HG03066 (cell line): ENCODE measurements at regions not wholly inside any gene's neighbourhood (a gene's known extent, or its start where the extent isn't known, plus 50 kb on each side); places are given as distances from the start of the nearest gene placed in this dataset.

Experiments
- ATAC-seq: cut with Tn5 transposase; IDR thresholded peaks from one replicate; pipeline ENCODE4 v1.9.1; 2021; ENCODE audit warnings: low read depth; ENCODE audit not compliant: unreplicated experiment

DNA sequence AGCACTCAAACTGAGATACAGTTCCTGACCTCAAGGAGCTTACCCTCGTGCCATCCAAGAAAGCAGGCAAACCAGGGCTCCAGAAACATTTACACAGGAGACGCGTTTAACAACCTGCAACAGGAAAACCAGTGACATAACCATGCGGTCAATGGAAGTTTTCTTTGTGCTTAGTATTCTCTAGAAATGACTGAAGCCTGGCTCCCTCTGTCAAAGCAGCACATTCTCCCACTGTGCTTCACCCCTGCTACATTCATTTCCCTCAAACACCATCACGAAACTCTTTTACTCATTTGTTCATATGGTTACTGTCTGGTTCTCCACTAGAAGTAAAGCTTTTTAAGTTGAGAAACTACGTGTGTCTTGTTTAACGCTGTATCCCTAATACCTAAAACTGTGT lies 161.3 kb upstream of the CCND2 start:
- no peak for ATAC-seq

DNA sequence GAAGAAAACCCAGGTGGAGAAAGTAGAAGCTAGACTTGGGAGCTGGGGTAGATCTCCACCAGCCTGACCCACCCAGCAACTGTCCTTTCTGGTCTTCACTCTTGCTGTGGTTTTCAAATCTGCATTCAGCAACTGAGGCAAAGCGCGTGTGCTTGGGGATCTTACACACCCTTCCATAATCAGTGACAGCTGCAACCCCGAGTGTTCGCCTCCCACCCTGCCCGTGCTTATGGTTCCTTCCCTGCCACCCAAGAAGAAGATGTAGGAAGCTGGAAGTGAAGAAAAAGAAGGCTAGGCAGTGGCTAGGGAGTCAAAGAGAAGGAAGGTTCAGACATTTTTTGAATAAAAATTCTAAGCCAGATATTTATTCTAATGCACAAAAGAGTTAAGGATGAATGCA lies 162.6 kb upstream of the CCND2 start:
- no peak for ATAC-seq

DNA sequence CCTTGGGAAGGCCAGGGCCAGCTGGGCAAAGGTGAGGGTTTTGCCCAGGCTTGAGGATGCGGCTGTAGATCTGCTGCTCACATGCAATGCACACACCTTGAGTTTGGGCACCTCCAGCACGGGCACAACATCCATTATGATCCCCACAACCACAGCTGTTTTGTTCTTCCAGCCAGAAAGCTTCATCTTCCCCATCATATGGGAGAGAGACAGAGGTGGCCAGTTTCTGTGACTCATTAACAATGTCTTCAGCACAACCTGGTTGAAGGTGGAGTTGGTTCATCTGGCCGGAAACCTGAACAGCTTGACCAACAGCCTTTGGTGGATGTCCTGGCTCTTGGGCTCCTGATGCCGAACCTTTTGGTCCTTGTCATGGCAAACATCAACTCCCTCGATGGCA lies 163.7 kb upstream of the CCND2 start:
- no peak for ATAC-seq

DNA sequence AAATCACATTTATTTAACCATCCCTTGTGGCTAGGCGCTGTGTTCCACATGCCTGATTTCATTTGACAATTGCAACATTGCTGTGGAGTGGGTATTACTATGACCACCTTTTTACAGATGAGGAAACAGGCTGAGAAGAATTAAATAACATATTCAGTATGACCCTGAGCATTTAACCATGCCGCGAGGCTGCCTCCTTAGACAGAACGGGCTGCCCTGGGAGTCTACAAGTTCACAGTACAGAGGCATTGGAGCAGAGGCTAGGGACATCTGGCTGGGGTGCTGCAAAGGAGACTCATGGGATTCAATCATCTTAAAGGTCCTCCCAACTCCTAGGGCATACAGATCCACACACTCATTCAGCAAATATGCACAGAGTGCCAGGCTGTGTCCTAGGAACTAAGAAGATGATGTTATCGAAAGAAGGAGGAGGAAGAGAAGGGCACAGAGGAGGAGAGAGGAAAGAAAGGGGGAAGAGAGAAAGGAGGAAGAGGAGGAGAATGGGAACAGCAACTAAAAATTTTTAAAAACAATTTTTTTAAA lies 164.7 kb upstream of the CCND2 start:
- ATAC-seq: no peak

DNA sequence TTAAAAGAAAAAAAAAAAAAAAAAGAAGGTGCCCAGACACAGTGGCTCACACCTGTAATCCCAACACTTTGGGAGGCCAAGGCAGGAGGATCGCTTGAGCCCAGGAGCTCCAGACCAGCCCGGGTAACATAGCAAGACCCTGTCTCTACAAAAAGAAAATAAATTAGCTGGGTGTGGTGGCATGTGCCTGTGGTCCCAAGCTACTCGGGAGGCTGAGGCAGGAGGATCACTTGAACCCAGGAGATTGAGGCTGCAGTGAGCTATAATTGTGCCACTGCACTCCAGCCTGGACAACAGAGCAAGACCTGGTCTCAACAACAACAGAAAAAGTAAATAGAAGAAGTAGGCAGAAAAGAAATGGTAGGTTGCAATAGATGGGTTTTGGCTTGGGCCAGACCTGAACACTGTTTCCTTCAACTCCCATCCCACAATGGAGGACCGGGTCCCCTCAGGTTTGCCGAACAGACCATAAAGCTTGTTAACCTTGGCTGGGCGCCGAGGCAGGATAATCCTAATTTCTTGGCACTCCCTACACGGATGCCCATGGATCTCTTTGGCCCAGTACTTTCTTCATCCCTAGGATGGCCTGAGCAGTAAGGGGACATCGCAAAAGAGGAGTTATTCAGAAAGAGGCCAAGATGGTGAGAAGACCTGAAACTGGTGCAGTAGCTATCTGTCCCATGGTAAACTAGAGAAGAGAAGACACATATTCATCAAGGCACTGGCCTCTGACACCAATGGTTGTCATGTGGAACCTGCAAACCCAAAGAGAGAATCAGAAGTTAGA lies 165.5 kb upstream of the CCND2 start:
- ATAC-seq: no peak

DNA sequence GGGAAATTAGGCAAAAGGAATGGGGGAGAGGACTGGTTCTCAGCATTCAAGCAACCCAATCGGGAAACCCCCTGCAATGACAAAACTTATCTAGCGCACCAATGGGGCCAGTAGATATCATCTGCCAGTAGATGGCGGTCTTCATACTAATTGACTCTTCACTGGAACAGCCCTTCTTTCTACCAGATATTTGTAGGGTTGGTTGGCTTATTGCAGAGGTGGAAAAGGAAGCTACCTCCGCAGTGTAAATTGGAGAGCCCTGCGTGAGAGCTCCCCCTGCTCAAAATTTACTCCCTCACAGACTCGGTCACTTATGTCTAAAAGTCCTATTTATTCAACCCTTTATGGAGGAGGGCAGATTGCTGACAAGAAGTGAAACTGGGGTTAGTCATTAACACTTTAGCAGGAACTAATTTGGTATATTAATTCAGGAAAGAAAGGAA lies 166.1 kb upstream of the CCND2 start:
- peak; percentile 79 for ATAC-seq

DNA sequence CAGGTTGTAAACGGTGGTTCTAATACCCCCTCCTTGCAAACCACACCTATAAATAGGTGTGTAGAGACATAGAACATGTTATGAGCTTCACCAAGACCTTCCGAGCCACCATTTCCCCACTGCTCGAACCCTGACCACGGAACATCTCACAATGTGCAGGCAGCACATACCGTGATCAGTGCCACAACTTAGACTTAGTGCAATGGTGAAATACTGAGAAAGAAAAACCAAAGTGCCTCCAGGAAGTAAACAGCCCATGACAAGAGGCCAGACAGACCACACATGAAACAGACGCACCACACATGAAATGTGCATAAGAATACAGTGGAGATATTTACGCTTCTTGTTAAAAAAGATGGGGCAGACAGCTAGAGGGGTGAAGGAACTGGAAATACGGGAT lies 166.9 kb upstream of the CCND2 start:
- no peak for ATAC-seq

DNA sequence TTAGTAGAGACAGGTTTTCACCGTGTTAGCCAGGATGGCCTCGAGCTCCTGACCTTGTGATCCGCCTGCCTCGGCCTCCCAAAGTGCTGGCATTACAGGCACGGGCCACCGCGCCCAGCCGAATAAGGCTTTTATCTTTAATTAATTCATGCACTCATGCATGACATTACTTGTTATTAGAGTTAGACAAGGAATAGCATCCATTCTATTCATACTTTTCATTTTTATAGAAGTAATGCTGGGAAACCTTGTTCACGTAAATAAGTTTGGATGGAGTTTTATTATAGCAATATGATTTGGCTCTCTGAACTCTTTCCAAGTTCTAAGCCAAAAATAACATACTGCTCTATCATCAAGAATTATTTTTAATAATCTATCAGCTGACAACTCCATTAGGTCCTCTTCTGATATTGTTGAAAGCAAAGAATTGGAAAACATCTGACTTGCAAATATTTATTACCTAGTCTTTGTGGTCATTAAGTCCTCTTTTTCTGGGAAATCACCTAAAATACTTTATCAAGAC lies 168.8 kb upstream of the CCND2 start:
- ATAC-seq: no peak

DNA sequence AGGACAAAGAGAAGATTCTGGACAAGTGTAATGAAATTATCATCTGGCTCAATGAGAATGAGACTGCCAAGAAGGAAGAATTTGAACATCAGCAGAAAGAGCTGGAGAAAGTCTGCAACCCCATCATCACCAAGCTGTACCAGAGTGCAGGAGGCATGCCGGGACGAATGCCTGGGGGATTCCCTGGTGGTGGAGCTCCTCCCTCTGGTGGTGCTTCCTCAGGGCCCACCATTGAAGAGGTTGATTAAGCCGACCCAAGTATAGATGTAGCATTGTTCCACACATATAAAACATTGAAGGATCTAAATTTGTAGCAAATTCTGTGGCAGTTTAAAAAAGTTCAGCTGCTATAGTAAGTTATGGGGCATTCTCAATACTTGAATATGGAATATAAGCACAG lies 174.3 kb upstream of the CCND2 start:
- no peak for ATAC-seq

DNA sequence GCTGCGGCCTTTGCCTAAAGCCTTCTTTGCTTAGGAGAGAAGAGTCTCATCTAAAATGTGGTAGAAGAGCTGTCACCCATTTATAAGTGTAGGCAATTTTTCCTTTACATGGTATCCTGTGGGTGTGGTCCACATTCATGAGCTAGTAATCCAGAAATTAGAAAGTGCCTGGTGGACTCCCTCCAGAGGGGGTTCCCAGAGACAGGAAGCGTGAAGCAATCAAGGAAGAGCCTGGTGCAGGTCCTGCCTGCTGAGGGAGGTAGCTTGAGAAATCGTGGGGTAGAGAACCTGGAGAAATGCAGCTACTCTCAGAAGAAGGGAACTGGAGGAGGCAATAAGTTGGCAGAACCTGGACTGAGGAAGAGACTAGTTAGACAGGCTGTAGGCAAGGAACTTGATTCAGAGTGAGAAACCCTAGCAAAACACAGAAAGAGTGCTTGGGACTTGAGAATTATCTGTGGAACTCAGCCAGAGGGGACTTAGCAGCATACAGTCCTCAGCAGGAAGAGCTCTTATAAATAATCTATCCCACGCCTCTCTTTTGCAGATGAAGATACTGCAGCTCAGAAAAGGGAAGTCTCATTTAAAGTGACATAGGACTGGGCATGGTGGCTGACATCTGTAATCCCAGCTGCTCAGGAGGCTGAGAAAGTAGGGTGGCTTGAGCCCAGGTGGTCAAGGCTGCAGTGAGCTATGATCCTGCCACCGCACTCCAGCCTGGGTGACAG lies 182.4 kb upstream of the CCND2 start:
- no peak for ATAC-seq

DNA sequence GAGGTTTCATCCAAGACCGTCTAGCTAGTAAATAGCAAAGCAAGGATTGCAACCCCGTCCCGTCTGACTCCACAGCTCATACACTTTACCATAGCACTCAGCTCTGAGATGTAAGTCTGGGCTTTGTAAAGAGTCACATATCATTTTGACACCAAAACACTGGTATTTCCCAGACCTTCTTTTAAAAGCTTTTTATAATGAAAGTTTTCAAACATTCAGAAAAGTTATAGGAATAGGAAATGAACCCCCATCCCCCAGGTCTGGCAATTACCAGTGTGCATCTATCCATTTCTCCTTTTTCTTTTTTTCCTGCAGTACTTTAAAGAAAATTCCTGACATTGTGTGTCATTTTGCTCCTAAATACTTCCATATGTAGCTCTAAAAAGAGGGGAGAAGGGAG lies 183.6 kb upstream of the CCND2 start:
- ATAC-seq: no peak

DNA sequence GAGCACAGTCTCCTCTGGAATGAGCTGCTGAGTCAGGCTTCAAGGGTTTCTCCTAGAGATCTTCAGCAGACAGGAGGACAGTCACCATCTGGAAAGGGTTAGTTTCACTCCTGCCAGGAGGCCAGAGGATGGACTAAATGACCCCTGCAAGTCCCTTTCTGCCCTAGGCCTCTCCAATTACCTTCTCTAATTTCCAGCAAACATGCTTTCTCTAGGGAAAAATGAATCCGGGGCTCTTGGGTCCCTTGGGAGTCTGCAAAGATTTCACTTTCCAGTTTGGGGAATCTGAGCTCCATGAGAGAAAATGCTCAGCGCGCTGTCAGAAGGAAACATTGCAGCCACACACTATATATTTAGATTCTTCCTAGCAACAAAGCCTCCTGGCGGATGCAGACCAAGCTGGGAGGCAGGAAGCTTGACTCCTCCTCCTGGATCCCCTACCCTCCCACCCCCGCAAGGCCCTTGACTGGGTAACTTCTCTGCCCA lies 184.4 kb upstream of the CCND2 start:
- no peak for ATAC-seq

DNA sequence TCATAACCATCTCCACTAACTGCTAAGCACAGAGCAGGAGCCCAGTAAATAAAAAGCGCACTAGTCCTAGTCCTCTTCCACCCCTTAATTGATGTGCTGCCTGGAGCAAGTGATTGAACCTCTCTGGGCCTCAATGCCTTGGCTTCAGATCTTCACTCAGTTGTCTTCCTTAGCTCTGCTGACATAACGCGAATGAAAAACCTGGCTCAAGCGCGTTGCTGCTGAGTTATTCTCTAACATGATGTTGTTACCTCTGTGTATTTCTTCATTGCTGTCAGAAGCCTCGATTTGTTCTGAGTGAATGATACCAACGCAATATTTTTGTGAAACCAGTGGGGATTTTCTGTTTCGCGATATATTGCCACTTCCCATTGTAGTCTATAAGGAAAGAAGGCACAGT lies 185.1 kb upstream of the CCND2 start:
- ATAC-seq: no peak

DNA sequence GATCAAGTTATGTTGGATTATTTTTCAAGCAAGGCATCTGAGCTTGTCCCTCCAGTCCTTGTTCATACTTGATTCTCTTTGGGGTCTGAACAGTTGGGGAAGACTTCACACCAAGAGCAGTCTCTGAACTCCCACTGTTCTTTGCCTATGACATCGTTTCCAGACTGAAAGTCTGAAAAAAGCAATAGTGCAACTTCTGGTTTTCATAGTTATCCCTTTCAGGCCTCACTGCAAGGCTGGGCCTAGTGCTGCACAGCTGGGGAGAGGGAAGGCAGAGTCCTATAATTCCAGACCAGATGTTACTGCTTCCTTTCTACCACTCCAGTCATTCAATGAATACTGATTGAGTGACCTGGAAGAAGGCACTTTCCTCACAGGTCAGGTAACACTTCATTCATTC lies 187.1 kb upstream of the CCND2 start:
- ATAC-seq: no peak

DNA sequence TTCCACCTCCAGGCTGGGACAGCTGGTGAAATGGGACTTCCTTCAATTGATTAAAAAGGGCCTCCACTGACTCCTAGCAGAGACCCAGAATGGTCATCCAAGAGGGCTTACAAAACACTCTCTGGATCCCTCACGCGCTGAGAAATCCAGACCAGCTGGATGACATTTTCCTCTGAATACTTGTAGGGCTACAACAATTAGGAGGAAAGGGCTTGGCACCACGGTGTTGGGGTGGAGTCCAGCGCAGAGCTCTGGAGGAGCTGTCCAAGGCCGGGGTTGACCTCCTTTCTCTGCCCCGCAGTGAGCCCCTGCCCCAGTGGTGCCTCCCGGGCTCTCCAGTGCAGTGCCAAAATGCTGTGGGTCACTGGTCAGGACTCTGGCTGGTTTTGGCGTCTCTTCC lies 189.0 kb upstream of the CCND2 start:
- no peak for ATAC-seq

DNA sequence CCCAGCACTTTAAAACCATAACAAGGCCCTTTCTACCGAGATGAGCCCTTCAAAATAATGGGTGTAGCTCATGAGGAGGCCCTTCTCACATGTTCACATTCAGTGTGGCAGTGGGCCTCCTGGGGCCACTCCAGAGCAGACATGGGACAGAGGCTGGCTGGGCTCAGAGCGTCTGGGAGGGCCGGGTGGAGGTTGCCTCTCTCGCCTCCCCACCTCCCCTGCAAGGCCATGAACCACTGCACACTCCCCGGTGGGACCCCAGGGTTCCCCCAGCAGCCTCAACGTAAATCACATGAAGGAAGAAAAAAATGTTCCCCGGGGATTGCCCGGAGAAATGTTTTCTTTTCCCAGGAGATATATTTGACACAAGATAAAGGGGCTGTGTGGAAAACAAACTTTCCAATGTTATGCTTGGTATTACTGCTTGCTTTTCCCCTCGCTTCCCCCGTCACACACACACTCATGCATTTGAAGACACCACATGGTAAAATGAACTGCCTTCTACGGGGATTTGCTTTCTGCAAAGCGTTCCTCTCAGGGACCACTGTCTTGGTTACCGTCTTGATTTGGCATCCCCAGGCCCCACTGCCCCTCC lies 190.7 kb upstream of the CCND2 start:
- no peak for ATAC-seq

DNA sequence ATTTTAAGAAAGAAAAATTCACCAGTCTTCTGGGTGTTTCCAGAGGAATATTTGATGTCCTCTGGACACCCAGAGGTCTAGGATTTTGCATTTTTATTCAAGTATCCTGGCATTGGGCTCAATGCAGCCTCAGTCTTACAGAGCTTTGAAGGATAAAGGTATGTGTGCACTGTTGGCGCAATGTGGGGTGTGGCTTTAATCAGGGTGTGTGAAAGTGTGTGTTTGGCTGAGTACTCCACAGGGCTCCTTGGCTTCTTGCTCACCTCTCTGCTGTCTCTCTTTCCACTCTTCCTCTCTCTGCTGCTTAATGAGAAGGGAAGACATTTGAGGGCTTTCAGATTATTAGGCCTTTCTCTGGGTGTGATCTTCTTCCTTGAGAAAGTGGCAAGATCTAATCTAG lies 193.3 kb upstream of the CCND2 start:
- ATAC-seq: no peak

DNA sequence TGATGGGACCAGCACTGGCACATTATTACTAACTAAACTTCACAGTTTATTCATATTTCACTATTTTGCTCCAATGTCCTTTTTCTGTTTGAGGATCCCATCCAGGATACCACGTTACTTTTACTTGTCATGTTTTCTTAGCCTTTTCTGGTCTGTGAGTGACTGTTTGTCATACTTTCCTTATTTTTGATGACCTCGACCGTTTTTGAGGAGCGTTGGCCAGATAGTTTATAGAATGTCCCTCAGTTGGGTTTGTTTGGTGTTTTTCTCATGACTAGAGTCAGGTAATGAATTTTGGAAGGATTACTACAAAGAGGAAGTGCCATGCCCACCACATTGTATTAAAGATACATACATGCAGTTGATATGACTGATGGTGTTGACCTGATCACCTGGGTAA lies 199.4 kb upstream of the CCND2 start:
- no peak for ATAC-seq

DNA sequence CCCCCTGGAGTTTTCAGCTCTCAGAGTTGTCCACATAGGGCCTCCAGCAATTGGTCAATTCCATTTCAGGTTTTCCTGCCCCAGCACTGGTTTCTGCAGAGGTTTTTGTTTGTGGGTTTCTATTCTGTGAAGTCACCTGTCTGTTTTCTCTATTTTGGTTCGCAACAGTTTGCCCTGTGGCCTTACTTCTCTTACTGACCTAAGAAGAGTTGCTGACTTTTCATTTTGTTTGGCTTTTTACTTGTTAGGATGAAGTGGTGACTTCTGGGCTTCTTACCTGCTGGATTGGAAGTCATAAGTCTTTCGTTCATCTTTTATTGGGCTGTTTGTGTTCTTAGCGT lies 196.4 kb upstream of the PARP11 start:
- no peak for ATAC-seq

DNA sequence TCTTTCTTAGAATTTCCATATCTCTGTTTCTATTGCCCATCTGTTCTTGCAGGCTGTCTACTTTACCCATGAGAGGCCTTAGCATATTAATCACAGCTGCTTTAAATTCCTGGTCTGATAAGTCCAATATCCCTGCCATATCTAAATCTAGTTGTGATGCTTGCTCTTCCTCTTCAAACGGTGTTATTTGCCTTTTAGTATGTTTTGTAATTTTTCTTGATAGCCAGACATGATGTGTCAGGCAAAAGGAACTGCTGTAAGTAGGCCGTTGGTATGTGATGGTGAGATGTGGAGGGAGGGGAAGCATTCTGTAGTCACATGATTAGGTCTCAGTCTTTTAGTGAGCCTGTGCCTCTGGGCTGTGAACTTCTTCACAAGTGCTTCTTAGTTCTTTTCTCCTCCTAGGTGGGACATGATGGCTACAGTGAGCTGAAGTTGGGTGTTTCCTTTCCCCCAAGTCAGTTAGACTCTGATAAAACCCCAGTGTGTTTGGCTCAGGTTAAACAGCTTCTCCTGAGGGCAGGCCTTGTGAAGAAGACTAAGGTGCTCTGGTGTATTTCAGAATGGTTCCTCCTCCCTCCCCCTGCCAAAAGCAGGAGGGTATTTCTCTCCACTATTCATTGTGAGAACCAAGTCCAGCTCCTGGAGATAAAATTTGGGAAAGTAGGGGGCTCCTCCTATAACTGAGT lies 195.9 kb upstream of the PARP11 start:
- no peak for ATAC-seq

DNA sequence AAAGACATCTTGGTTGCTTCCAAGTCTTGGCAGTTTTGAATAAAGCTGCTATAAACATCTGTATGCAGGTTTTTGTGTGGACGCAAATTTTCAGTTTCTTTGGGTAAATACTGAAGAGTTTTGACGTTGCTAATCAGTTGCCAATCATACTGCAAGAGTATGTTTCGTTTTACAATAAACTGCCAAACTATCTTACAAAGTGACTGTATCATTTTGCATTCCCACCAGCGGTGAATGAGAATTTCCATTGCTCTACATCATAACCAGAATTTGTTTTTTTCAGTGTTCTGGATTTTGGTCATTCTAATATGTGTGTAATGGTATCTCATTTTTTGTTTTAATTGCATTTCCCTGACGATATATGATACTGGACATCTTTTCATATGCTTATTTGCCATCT lies 190.8 kb upstream of the PARP11 start:
- no peak for ATAC-seq
